HCT116 (cell line): ENCODE measurements at regions not wholly inside any gene's neighbourhood (a gene's known extent, or its start where the extent isn't known, plus 50 kb on each side); places are given as distances from the start of the nearest gene placed in this dataset.

ENCODE experiments used
- ATAC-seq: fragments of 200-7000 bp; cut with Tn5 transposase; 2 replicates; pipeline ENCODE4 v1.9.1; 2020; ENCODE audit warnings: mild to moderate bottlenecking, moderate library complexity
- BruUV-seq: library from RNA; stranded (reverse); fragments of 400-500 nt; replicated peaks from 2 replicates; lab custom pipeline; 2021; lab: Mats Ljungman, UMichigan
- CTCF ChIA-PET: fragments of 300-600 bp; sonication (Branson Sonifier 250); formaldehyde crosslinking; loops from one replicate; lab custom pipeline; 2021; ENCODE audit warnings: antibody characterized with exemption; lab: Charles Lee
- POLR2A ChIA-PET: fragments of 300-600, 350-600 bp; sonication (Branson Sonifier 250); formaldehyde crosslinking; loops from one replicate; lab custom pipeline; 2021; ENCODE audit warnings: antibody characterized with exemption; lab: Charles Lee
- RAD21 ChIA-PET, 2 experiments: fragments of 300-600 bp; sonication (Branson Sonifier 250); formaldehyde crosslinking; loops; one replicate each; lab custom pipeline; 2023; ENCODE audit warnings: low total read pairs in 2 of 2; ENCODE audit not compliant: uncharacterized antibody in 2 of 2, unreplicated experiment in 2 of 2, low non-redundant PET in 1 of 2; lab: Charles Lee
- DNase-seq: peaks from one replicate; pipeline ENCODE4 v3.0.0-alpha.2; 2010; ENCODE audit warnings: low read depth, low spot score
- H2AFZ ChIP-seq: fragments of 200-600 bp; shearing (Covaris generic), sonication (generic); 2 replicates; pipeline ENCODE4 v1.6.1; 2017; ENCODE audit warnings: low read depth, mixed run types, mixed read lengths, antibody characterized with exemption, low read length; ENCODE audit not compliant: poor library complexity, severe bottlenecking
- H3K27ac ChIP-seq: 2 replicates; pipeline ENCODE4 v1.5.1; 2012; ENCODE audit warnings: low read depth, low read length
- H3K27me3 ChIP-seq: fragments of 200-600 bp; sonication (generic); 2 replicates; pipeline ENCODE4 v1.6.1; 2016; ENCODE audit warnings: mixed run types, low read length, mixed read lengths; ENCODE audit not compliant: insufficient read depth
- H3K36me3 ChIP-seq, 2 experiments: fragments of 200-500 bp in 1 of 2; fragments of 200-600 bp in 1 of 2; sonication (Bioruptor generic) in 1 of 2; sonication (generic) in 1 of 2; 2 replicates each; pipeline versions ENCODE4 v1.5.1 to v1.6.1; 2014 to 2016; ENCODE audit warnings: low read length in 2 of 2, inconsistent platforms in 1 of 2, mixed read lengths in 1 of 2, mixed run types in 1 of 2; ENCODE audit not compliant: insufficient read depth in 2 of 2, control insufficient read depth in 1 of 2
- H3K4me1 ChIP-seq, 2 experiments: fragments of 200-600 bp in 1 of 2; sonication (generic) in 1 of 2; 2 replicates each; pipeline versions ENCODE4 v1.5.1 to v1.6.1; 2012 to 2017; ENCODE audit warnings: low read length in 2 of 2, inconsistent platforms in 1 of 2, mild to moderate bottlenecking in 1 of 2, mixed read lengths in 1 of 2, mixed run types in 1 of 2, moderate library complexity in 1 of 2; ENCODE audit not compliant: insufficient read depth in 2 of 2, control insufficient read depth in 1 of 2
- H3K4me2 ChIP-seq: fragments of 200-600 bp; sonication (generic); 2 replicates; pipeline ENCODE4 v1.6.1; 2017; ENCODE audit warnings: mixed run types, low read length, mixed read lengths
- H3K4me3 ChIP-seq, 2 experiments: fragments of 200-600 bp in 1 of 2; sonication (generic) in 1 of 2; replicated peaks in 1 of 2; 2 replicates each; pipeline ENCODE4 v1.5.1; 2011 to 2016; ENCODE audit warnings: low read length in 2 of 2, control low read depth in 1 of 2, low read depth in 1 of 2, mild to moderate bottlenecking in 1 of 2, mixed read lengths in 1 of 2, mixed run types in 1 of 2
- H3K79me2 ChIP-seq: fragments of 200-600 bp; sonication (generic); 2 replicates; pipeline ENCODE4 v1.6.1; 2017; ENCODE audit warnings: mild to moderate bottlenecking, mixed run types, low read length, moderate library complexity, mixed read lengths; ENCODE audit not compliant: insufficient read depth
- H3K9ac ChIP-seq: fragments of 200-600 bp; sonication (generic); 2 replicates; pipeline ENCODE4 v1.6.1; 2016; ENCODE audit warnings: low read length, mixed read lengths
- H3K9me2 ChIP-seq: fragments of 200-600 bp; sonication (generic), shearing (Covaris generic); 2 replicates; pipeline ENCODE4 v1.6.1; 2017; ENCODE audit warnings: mixed run types, mild to moderate bottlenecking, moderate library complexity; ENCODE audit not compliant: insufficient read depth
- H3K9me3 ChIP-seq, 2 experiments: fragments of 200-500 bp in 1 of 2; fragments of 200-600 bp in 1 of 2; sonication (Bioruptor generic) in 1 of 2; sonication (generic) in 1 of 2; 2 replicates each; pipeline ENCODE4 v1.6.1; 2014 to 2017; ENCODE audit warnings: low read length in 2 of 2, mixed read lengths in 2 of 2, inconsistent platforms in 1 of 2, low read depth in 1 of 2, mild to moderate bottlenecking in 1 of 2, mixed run types in 1 of 2, moderate library complexity in 1 of 2; ENCODE audit not compliant: control insufficient read depth in 1 of 2, insufficient read depth in 1 of 2
- H4K20me1 ChIP-seq: fragments of 200-600 bp; sonication (generic), shearing (Covaris generic); 2 replicates; pipeline ENCODE4 v1.6.1; 2017; ENCODE audit warnings: mixed run types, mild to moderate bottlenecking, moderate library complexity; ENCODE audit not compliant: insufficient read depth
- CBX3 ChIP-seq: IDR thresholded peaks from 2 replicates; pipeline ENCODE4 v1.6.1; 2012; ENCODE audit warnings: low read depth
- ELF1 ChIP-seq: IDR thresholded peaks from 2 replicates; pipeline ENCODE4 v1.6.1; 2012; ENCODE audit warnings: low read depth, borderline replicate concordance
- EZH2 ChIP-seq: fragments of 200-600 bp; sonication (generic); IDR thresholded peaks from 2 replicates; pipeline ENCODE4 v1.6.1; 2017; ENCODE audit warnings: antibody characterized with exemption, mixed run types
- EZH2phosphoT487 ChIP-seq: fragments of 200-600 bp; IDR thresholded peaks from 2 replicates; pipeline ENCODE4 v1.6.1; 2018; ENCODE audit warnings: antibody characterized with exemption, borderline replicate concordance
- POLR2A ChIP-seq: IDR thresholded peaks from 2 replicates; pipeline ENCODE4 v1.7.0; 2011; ENCODE audit warnings: borderline replicate concordance; ENCODE audit not compliant: insufficient read depth, insufficient read length; ENCODE audit errors: extremely low read depth
- RAD21 ChIP-seq: IDR thresholded peaks from 2 replicates; pipeline ENCODE4 v1.6.1; 2012; ENCODE audit warnings: low read depth, mild to moderate bottlenecking
- SIN3A ChIP-seq: IDR thresholded peaks from 2 replicates; pipeline ENCODE4 v1.6.1; 2012; ENCODE audit warnings: low read depth
- SP1 ChIP-seq: IDR thresholded peaks from 2 replicates; pipeline ENCODE4 v1.6.1; 2012; ENCODE audit warnings: low read depth
- TCF7L2 ChIP-seq: IDR thresholded peaks from 2 replicates; pipeline ENCODE4 v1.7.0; 2011; ENCODE audit warnings: borderline replicate concordance, inconsistent platforms; ENCODE audit not compliant: insufficient read depth, insufficient read length; ENCODE audit errors: extremely low read depth
- YY1 ChIP-seq: IDR thresholded peaks from 2 replicates; pipeline ENCODE4 v1.6.1; 2011; ENCODE audit warnings: low read length, low read depth, moderate library complexity, mild to moderate bottlenecking; ENCODE audit not compliant: insufficient replicate concordance; ENCODE audit errors: extremely low read depth
- intact Hi-C: fragments of 100-400 bp; cut with micrococcal nuclease; formaldehyde crosslinking; loops from 2 replicates; pipeline ENCODE4 v1.10.0; 2022
- TF ChIP-seq, protein P1 (sequence below): IDR thresholded peaks from 2 replicates; pipeline ENCODE4 v1.6.1; 2012
- TF ChIP-seq, protein P2 (sequence below): IDR thresholded peaks from 2 replicates; pipeline ENCODE4 v1.6.1; 2011; ENCODE audit warnings: mild to moderate bottlenecking, low read length, moderate library complexity; ENCODE audit not compliant: insufficient replicate concordance; ENCODE audit errors: extremely low read depth
- TF ChIP-seq, protein P3 (sequence below): IDR thresholded peaks from 2 replicates; pipeline ENCODE4 v1.6.1; 2012

DNA sequence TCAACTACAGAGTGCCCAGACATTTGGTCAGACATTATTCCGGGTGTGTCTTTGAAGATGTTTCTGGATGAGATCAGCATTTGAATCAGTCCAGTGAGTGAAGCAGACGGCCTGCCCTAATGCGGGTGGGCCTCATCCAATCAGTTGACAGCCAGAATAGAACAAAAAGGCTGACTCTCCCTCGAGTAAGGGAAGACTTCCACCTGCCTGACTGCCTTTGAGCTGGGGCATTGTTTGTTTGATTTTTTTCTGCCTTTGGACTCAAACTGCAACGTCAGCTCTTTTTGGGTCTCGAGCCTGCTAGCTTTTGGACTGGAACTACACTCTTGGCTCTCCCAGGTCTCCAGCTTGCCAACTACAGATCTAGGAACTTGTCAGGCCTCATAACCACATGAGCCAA, 111.7 kb upstream of the AGAP1 start:
- CTCF ChIA-PET = no interaction called here
- intact Hi-C loops = no loop called here
- no peak overlapping the region for H3K4me3 ChIP-seq
- no peaks in the 10 kb centered on the region for H3K9me3 ChIP-seq
- no TSS peak for BruUV-seq
- no peak for DNase-seq
- H3K27me3 ChIP-seq = no peaks in the 10 kb centered on the region
- peaks cover 0 to 17% of the 10 kb centered on the region in 2 experiments; a peak in 2 of 4 replicates for H3K4me1 ChIP-seq
- no peaks in the 10 kb centered on the region for H3K9me2 ChIP-seq
- H3K36me3 ChIP-seq = no peaks in the 10 kb centered on the region
- RAD21 ChIA-PET = no interaction called here
- no peaks in the 10 kb centered on the region for H3K79me2 ChIP-seq
- H2AFZ ChIP-seq = no peak overlapping the region
- H3K9ac ChIP-seq = no peak overlapping the region
- ATAC-seq = no peak
- H4K20me1 ChIP-seq = no peaks in the 10 kb centered on the region
- TF ChIP-seq RAD21 = no peak
- no peak for TF ChIP-seq TCF7L2
- TF ChIP-seq, protein P1, sequence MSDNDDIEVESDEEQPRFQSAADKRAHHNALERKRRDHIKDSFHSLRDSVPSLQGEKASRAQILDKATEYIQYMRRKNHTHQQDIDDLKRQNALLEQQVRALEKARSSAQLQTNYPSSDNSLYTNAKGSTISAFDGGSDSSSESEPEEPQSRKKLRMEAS = no peak
- no peak for TF ChIP-seq CBX3
- TF ChIP-seq SIN3A = no peak
- no peak for TF ChIP-seq EZH2
- TF ChIP-seq, protein P2, sequence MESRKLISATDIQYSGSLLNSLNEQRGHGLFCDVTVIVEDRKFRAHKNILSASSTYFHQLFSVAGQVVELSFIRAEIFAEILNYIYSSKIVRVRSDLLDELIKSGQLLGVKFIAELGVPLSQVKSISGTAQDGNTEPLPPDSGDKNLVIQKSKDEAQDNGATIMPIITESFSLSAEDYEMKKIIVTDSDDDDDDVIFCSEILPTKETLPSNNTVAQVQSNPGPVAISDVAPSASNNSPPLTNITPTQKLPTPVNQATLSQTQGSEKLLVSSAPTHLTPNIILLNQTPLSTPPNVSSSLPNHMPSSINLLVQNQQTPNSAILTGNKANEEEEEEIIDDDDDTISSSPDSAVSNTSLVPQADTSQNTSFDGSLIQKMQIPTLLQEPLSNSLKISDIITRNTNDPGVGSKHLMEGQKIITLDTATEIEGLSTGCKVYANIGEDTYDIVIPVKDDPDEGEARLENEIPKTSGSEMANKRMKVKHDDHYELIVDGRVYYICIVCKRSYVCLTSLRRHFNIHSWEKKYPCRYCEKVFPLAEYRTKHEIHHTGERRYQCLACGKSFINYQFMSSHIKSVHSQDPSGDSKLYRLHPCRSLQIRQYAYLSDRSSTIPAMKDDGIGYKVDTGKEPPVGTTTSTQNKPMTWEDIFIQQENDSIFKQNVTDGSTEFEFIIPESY = no peak
- TF ChIP-seq, protein P3, sequence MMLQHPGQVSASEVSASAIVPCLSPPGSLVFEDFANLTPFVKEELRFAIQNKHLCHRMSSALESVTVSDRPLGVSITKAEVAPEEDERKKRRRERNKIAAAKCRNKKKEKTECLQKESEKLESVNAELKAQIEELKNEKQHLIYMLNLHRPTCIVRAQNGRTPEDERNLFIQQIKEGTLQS = no peak
- TF ChIP-seq YY1 = no peak
- TF ChIP-seq POLR2A = no peak
- TF ChIP-seq ELF1 = no peak
- TF ChIP-seq EZH2phosphoT487 = no peak
- no peak for TF ChIP-seq SP1
- no peak overlapping the region for H3K27ac ChIP-seq
- no peak overlapping the region for H3K4me2 ChIP-seq
- POLR2A ChIA-PET = no interaction called here
